Activated B cell treated with CpG ODN at 0.5 μM for 24 hours (primary cell): ENCODE measurements at regions not wholly inside any gene's neighbourhood (a gene's known extent, or its start where the extent isn't known, plus 50 kb on each side); places are given as distances from the start of the nearest gene placed in this dataset.

Experiments
- ATAC-seq: fragments of 200-7000 bp; cut with Tn5 transposase; one replicate; pipeline ENCODE4 v1.10.0; 2021; ENCODE audit warnings: low read depth, mild to moderate bottlenecking, moderate library complexity
- CTCF ChIA-PET: fragments of 350-600 bp; sonication (Branson Sonifier 250); formaldehyde crosslinking; loops from one replicate; lab custom pipeline; 2021; ENCODE audit warnings: antibody characterized with exemption; lab: Charles Lee
- POLR2A ChIA-PET: fragments of 350-600 bp; sonication (Branson Sonifier 250); formaldehyde crosslinking; loops from one replicate; lab custom pipeline; 2021; ENCODE audit warnings: antibody characterized with exemption; lab: Charles Lee
- DNase-seq: peaks from one replicate; pipeline ENCODE4 v3.0.0; 2022
- H3K27ac Mint-ChIP-seq: one replicate; pipeline ENCODE4 v1.8.0; 2020; ENCODE audit warnings: mixed read lengths
- H3K27me3 Mint-ChIP-seq: one replicate; pipeline ENCODE4 v1.8.0; 2021; ENCODE audit warnings: mixed read lengths
- H3K36me3 Mint-ChIP-seq: one replicate; pipeline ENCODE4 v1.8.0; 2021; ENCODE audit warnings: low read depth, mixed read lengths
- H3K4me1 Mint-ChIP-seq: one replicate; pipeline ENCODE4 v1.8.0; 2021; ENCODE audit warnings: mixed read lengths
- H3K4me3 Mint-ChIP-seq: one replicate; pipeline ENCODE4 v1.8.0; 2020; ENCODE audit warnings: mild to moderate bottlenecking, mixed read lengths
- H3K9me3 Mint-ChIP-seq: one replicate; pipeline ENCODE4 v1.8.0; 2020; ENCODE audit warnings: mixed read lengths
- CTCF ChIP-seq: fragments of 200-600 bp; IDR thresholded peaks from one replicate; pipeline ENCODE4 v1.8.0; 2022; ENCODE audit warnings: antibody characterized with exemption, mild to moderate bottlenecking
- intact Hi-C: fragments of 100-400 bp; cut with micrococcal nuclease; formaldehyde crosslinking; loops from one replicate; pipeline ENCODE4 v1.15.1; 2024

GRCh38 chr13:34364633-34365032 lies 546.7 kb downstream of the RFC3 start:
- no peak overlapping the region for H3K27ac Mint-ChIP-seq
- ChIA-PET CTCF (no interaction called here), POLR2A (no interaction called here)
- DNase-seq (no peak), ATAC-seq (no peak)
- H3K4me1 Mint-ChIP-seq = no peaks in the 10 kb centered on the region
- no peaks in the 10 kb centered on the region for H3K27me3 Mint-ChIP-seq
- H3K4me3 Mint-ChIP-seq = no peak overlapping the region
- TF ChIP-seq CTCF = no peak
- no peaks in the 10 kb centered on the region for H3K36me3 Mint-ChIP-seq
- intact Hi-C loops = no loop called here
- H3K9me3 Mint-ChIP-seq = peaks cover 2% of the 10 kb centered on the region

- H3K27ac Mint-ChIP-seq = no peak overlapping the region
- DNase-seq (no peak), ATAC-seq (no peak)
- TF ChIP-seq CTCF = no peak
- no peak overlapping the region for H3K4me3 Mint-ChIP-seq
- CTCF ChIA-PET = no interaction called here
- intact Hi-C loops = no loop called here
- no peaks in the 10 kb centered on the region for H3K4me1 Mint-ChIP-seq
- H3K9me3 Mint-ChIP-seq = peaks cover 2% of the 10 kb centered on the region
- H3K36me3 Mint-ChIP-seq = no peaks in the 10 kb centered on the region
- no peaks in the 10 kb centered on the region for H3K27me3 Mint-ChIP-seq
- POLR2A ChIA-PET = no interaction called here
Measured at GRCh38 chr13:34369931-34370330, 552.0 kb downstream of the RFC3 start.

- ATAC-seq (no peak), DNase-seq (no peak)
- H3K4me1 Mint-ChIP-seq = no peaks in the 10 kb centered on the region
- no peaks in the 10 kb centered on the region for H3K36me3 Mint-ChIP-seq
- TF ChIP-seq CTCF = no peak
- POLR2A ChIA-PET = no interaction called here
- no peaks in the 10 kb centered on the region for H3K27me3 Mint-ChIP-seq
- H3K4me3 Mint-ChIP-seq = no peak overlapping the region
- H3K9me3 Mint-ChIP-seq = peaks cover 2% of the 10 kb centered on the region
- CTCF ChIA-PET = no interaction called here
- intact Hi-C loops = no loop called here
- no peak overlapping the region for H3K27ac Mint-ChIP-seq
Measured at GRCh38 chr13:34371108-34371507, 553.2 kb downstream of the RFC3 start.

- CTCF ChIA-PET = no interaction called here
- Mint-ChIP-seq H3K9me3 (peaks cover under 1% of the 10 kb centered on the region), H3K4me3 (no peak overlapping the region), H3K4me1 (no peaks in the 10 kb centered on the region), H3K27ac (no peak overlapping the region), H3K36me3 (no peaks in the 10 kb centered on the region), H3K27me3 (no peaks in the 10 kb centered on the region)
- no peak for TF ChIP-seq CTCF
- POLR2A ChIA-PET = no interaction called here
- no peak for DNase-seq
- intact Hi-C loops = no loop called here
- ATAC-seq = no peak
Measured at GRCh38 chr13:34371645-34372395, 553.9 kb downstream of the RFC3 start.

GRCh38 chr13:34372581-34372980 lies 554.6 kb downstream of the RFC3 start:
- no peak overlapping the region for H3K4me3 Mint-ChIP-seq
- no peaks in the 10 kb centered on the region for H3K36me3 Mint-ChIP-seq
- ChIA-PET POLR2A (no interaction called here), CTCF (no interaction called here)
- no peak for TF ChIP-seq CTCF
- H3K4me1 Mint-ChIP-seq = no peaks in the 10 kb centered on the region
- no peaks in the 10 kb centered on the region for H3K27me3 Mint-ChIP-seq
- DNase-seq (no peak), ATAC-seq (no peak)
- no peak overlapping the region for H3K27ac Mint-ChIP-seq
- intact Hi-C loops = no loop called here
- H3K9me3 Mint-ChIP-seq = no peaks in the 10 kb centered on the region
